ENCODE measurements at regions not wholly inside any gene's neighbourhood (a gene's known extent, or its start where the extent isn't known, plus 50 kb on each side); places are given as distances from the start of the nearest gene placed in this dataset.
"Not testable (repeated sequence)": the region's sequence is repeated elsewhere in the genome, so short reads cannot be mapped to it uniquely, and the experiment has no call there.

GRCh38 chr21:25183577-25183976 lies 423.7 kb downstream of the MRPL39 start:
- CTCF ChIA-PET: no interaction called here
- H3K4me3 Mint-ChIP-seq: no peak overlapping the region
- H2AFZ ChIP-seq (ENCODE audit: insufficient read depth, low read depth, low read length, poor library complexity, severe bottlenecking): no peak overlapping the region
- H3K36me3 ChIP-seq (replicated peaks in 1 of 2; ENCODE audit: control extremely low read depth in 1 of 2, control insufficient read depth in 1 of 2, extremely low read depth in 1 of 2, insufficient read depth in 2 of 2, low read length in 1 of 2): no peaks in the 10 kb centered on the region
- 89% methylated on average over 2 of the region's 3 CpGs for whole genome bisulfite sequencing (ENCODE audit: insufficient coverage)
- no peak overlapping the region for H3K27ac Mint-ChIP-seq
- no peak overlapping the region for H3K9ac ChIP-seq (ENCODE audit: low read length)
- POLR2A ChIA-PET: no interaction called here
- no peak overlapping the region for H3K27ac ChIP-seq (ENCODE audit: low read length in 2 of 2)
- H3K79me2 ChIP-seq (ENCODE audit: control insufficient read depth, insufficient read depth, low read length): no peaks in the 10 kb centered on the region
- peaks cover 0 to 12% (median 2%) of the 10 kb centered on the region in 3 donors for H3K9me3 ChIP-seq (ENCODE audit: control extremely low read depth in 1 of 3, control insufficient read depth in 2 of 3, insufficient read depth in 1 of 3, low read length in 2 of 3)
- TF ChIP-seq EZH2 (IDR thresholded peaks at IDR 0.05; ENCODE audit: borderline replicate concordance, insufficient read depth, low read depth, low read length, poor library complexity, severe bottlenecking) (no peak), CTCF (IDR thresholded peaks at IDR 0.05) (no peak)
- no peaks in the 10 kb centered on the region for H3K27me3 Mint-ChIP-seq
- no peaks in the 10 kb centered on the region for H3K27me3 ChIP-seq (replicated peaks in 1 of 4; ENCODE audit: control extremely low read depth in 1 of 4, control insufficient read depth in 3 of 4, insufficient read depth in 4 of 4, low read length in 3 of 4)
- ATAC-seq (ENCODE audit: low read depth) (no peak), DNase-seq (no peak)
- intact Hi-C loops (cut with micrococcal nuclease): no loop called here
- H3K4me1 Mint-ChIP-seq: peaks cover 65% of the 10 kb centered on the region
- peaks cover 2% of the 10 kb centered on the region for H3K9me3 Mint-ChIP-seq (ENCODE audit: insufficient read depth)
- H3K4me1 ChIP-seq (ENCODE audit: control insufficient read depth in 2 of 2, insufficient read depth in 2 of 2, low read length in 2 of 2): peaks cover 38 to 47% of the 10 kb centered on the region in 2 donors
- H4K20me1 ChIP-seq (ENCODE audit: control insufficient read depth, insufficient read depth, low read length, poor library complexity, severe bottlenecking): no peaks in the 10 kb centered on the region
- H3K4me2 ChIP-seq (replicated peaks; ENCODE audit: low read depth, low read length, poor library complexity, severe bottlenecking): no peak overlapping the region
- no peak overlapping the region for H3K4me3 ChIP-seq (ENCODE audit: control extremely low read depth in 1 of 5, extremely low read depth in 1 of 5, insufficient read depth in 1 of 5, low read depth in 2 of 5, low read length in 4 of 5)

DNA sequence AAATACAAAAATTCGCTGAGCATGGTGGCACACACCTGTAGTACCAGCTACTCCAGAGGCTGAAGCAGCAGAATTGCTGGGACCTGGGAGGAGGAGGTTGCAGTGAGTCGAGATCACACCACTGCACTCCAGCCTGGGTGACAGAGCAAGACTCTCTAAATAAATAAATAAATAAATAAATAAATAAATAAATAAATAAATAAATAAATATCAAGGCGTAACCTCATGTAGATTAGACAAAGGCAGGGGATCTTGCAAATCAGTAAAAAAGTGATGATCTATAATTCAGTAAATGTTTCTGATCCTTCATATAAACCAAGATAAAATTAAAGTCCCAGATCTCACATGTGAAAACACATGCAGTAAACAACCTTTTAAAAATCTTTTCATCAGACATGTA lies 425.6 kb downstream of the MRPL39 start:
- H3K9me3 ChIP-seq (ENCODE audit: control extremely low read depth in 1 of 3, control insufficient read depth in 2 of 3, insufficient read depth in 1 of 3, low read length in 2 of 3); H3K9ac ChIP-seq (ENCODE audit: low read length); H3K27ac ChIP-seq (ENCODE audit: low read length in 2 of 2); DNase-seq; H3K36me3 ChIP-seq (replicated peaks in 1 of 2; ENCODE audit: control extremely low read depth in 1 of 2, control insufficient read depth in 1 of 2, extremely low read depth in 1 of 2, insufficient read depth in 2 of 2, low read length in 1 of 2); H3K27me3 ChIP-seq (replicated peaks in 1 of 4; ENCODE audit: control extremely low read depth in 1 of 4, control insufficient read depth in 3 of 4, insufficient read depth in 4 of 4, low read length in 3 of 4); CTCF ChIA-PET; H3K4me3 Mint-ChIP-seq; intact Hi-C loops (cut with micrococcal nuclease); H2AFZ ChIP-seq (ENCODE audit: insufficient read depth, low read depth, low read length, poor library complexity, severe bottlenecking); H3K9me3 Mint-ChIP-seq (ENCODE audit: insufficient read depth); ATAC-seq (ENCODE audit: low read depth); H3K27ac Mint-ChIP-seq; H3K27me3 Mint-ChIP-seq; H4K20me1 ChIP-seq (ENCODE audit: control insufficient read depth, insufficient read depth, low read length, poor library complexity, severe bottlenecking); H3K79me2 ChIP-seq (ENCODE audit: control insufficient read depth, insufficient read depth, low read length); POLR2A ChIA-PET; H3K4me3 ChIP-seq (ENCODE audit: control extremely low read depth in 1 of 5, extremely low read depth in 1 of 5, insufficient read depth in 1 of 5, low read depth in 2 of 5, low read length in 4 of 5); H3K4me2 ChIP-seq (replicated peaks; ENCODE audit: low read depth, low read length, poor library complexity, severe bottlenecking): not testable (repeated sequence)
- H3K4me1 ChIP-seq (ENCODE audit: control insufficient read depth in 2 of 2, insufficient read depth in 2 of 2, low read length in 2 of 2): peaks cover 27 to 36% of the 10 kb centered on the region in 2 donors
- H3K4me1 Mint-ChIP-seq: peaks cover 56% of the 10 kb centered on the region
- 80% methylated on average over 1 of the region's 3 CpGs for WGBS (ENCODE audit: insufficient coverage)

All from B cell (primary cell).